ENCODE measurements at regions not wholly inside any gene's neighbourhood (a gene's known extent, or its start where the extent isn't known, plus 50 kb on each side); places are given as distances from the start of the nearest gene placed in this dataset.

- no peak overlapping the region for H3K4me3 Mint-ChIP-seq (ENCODE audit: low read depth, unreplicated experiment)
- peaks cover 3% of the 10 kb centered on the region for H3K9me3 Mint-ChIP-seq (ENCODE audit: low read depth, unreplicated experiment)
- H3K27ac Mint-ChIP-seq (ENCODE audit: unreplicated experiment): no peak overlapping the region
- no peak for DNase-seq
- BruUV-seq (replicated peaks): no TSS peak
- H3K4me1 Mint-ChIP-seq (ENCODE audit: low read depth, unreplicated experiment): no peaks in the 10 kb centered on the region
- no peaks in the 10 kb centered on the region for H3K36me3 Mint-ChIP-seq (ENCODE audit: insufficient read depth, unreplicated experiment)
- intact Hi-C loops (cut with micrococcal nuclease; ENCODE audit: unreplicated experiment): no loop called here
- H3K27me3 Mint-ChIP-seq (ENCODE audit: unreplicated experiment): peaks cover 40% of the 10 kb centered on the region
- CTCF ChIA-PET: no interaction called here
- TF ChIP-seq CTCF (IDR thresholded peaks at IDR 0.05; ENCODE audit: unreplicated experiment): no peak
These were observed 257.6 kb downstream of the GPAT3 start for GRCh38 chr4:83793481-83793880.

- BruUV-seq (replicated peaks): no TSS peak
- intact Hi-C loops (cut with micrococcal nuclease; ENCODE audit: unreplicated experiment): no loop called here
- no peaks in the 10 kb centered on the region for H3K9me3 Mint-ChIP-seq (ENCODE audit: low read depth, unreplicated experiment)
- H3K4me3 Mint-ChIP-seq (ENCODE audit: low read depth, unreplicated experiment): no peak overlapping the region
- TF ChIP-seq CTCF (IDR thresholded peaks at IDR 0.05; ENCODE audit: unreplicated experiment): no peak
- no peaks in the 10 kb centered on the region for H3K4me1 Mint-ChIP-seq (ENCODE audit: low read depth, unreplicated experiment)
- H3K36me3 Mint-ChIP-seq (ENCODE audit: insufficient read depth, unreplicated experiment): no peaks in the 10 kb centered on the region
- CTCF ChIA-PET: no interaction called here
- H3K27ac Mint-ChIP-seq (ENCODE audit: unreplicated experiment): no peak overlapping the region
- DNase-seq: no peak
- H3K27me3 Mint-ChIP-seq (ENCODE audit: unreplicated experiment): peaks cover 17% of the 10 kb centered on the region
These were observed 250.0 kb downstream of the GPAT3 start for GRCh38 chr4:83785891-83786290.

GRCh38 chr4:83783215-83783614, 247.3 kb downstream of the GPAT3 start:
- H3K27ac Mint-ChIP-seq (ENCODE audit: unreplicated experiment): no peak overlapping the region
- no peaks in the 10 kb centered on the region for H3K36me3 Mint-ChIP-seq (ENCODE audit: insufficient read depth, unreplicated experiment)
- CTCF ChIA-PET: no interaction called here
- no peaks in the 10 kb centered on the region for H3K4me1 Mint-ChIP-seq (ENCODE audit: low read depth, unreplicated experiment)
- no peaks in the 10 kb centered on the region for H3K9me3 Mint-ChIP-seq (ENCODE audit: low read depth, unreplicated experiment)
- H3K27me3 Mint-ChIP-seq (ENCODE audit: unreplicated experiment): peaks cover 13% of the 10 kb centered on the region
- intact Hi-C loops (cut with micrococcal nuclease; ENCODE audit: unreplicated experiment): no loop called here
- no peak overlapping the region for H3K4me3 Mint-ChIP-seq (ENCODE audit: low read depth, unreplicated experiment)
- DNase-seq: no peak
- no peak for TF ChIP-seq CTCF (IDR thresholded peaks at IDR 0.05; ENCODE audit: unreplicated experiment)
- BruUV-seq (replicated peaks): no TSS peak

- no TSS peak for BruUV-seq (replicated peaks)
- Mint-ChIP-seq H3K27ac (ENCODE audit: unreplicated experiment) (no peak overlapping the region), H3K9me3 (ENCODE audit: low read depth, unreplicated experiment) (no peaks in the 10 kb centered on the region), H3K36me3 (ENCODE audit: insufficient read depth, unreplicated experiment) (no peaks in the 10 kb centered on the region), H3K4me1 (ENCODE audit: low read depth, unreplicated experiment) (no peaks in the 10 kb centered on the region), H3K27me3 (ENCODE audit: unreplicated experiment) (peaks cover 7% of the 10 kb centered on the region), H3K4me3 (ENCODE audit: low read depth, unreplicated experiment) (no peak overlapping the region)
- intact Hi-C loops (cut with micrococcal nuclease; ENCODE audit: unreplicated experiment): no loop called here
- CTCF ChIA-PET: no interaction called here
- no peak for TF ChIP-seq CTCF (IDR thresholded peaks at IDR 0.05; ENCODE audit: unreplicated experiment)
- DNase-seq: no peak
These were observed 246.7 kb downstream of the GPAT3 start for GRCh38 chr4:83782591-83782990.

GRCh38 chr4:83781434-83781833, 245.5 kb downstream of the GPAT3 start:
- H3K4me3 Mint-ChIP-seq (ENCODE audit: low read depth, unreplicated experiment): no peak overlapping the region
- no peak for TF ChIP-seq CTCF (IDR thresholded peaks at IDR 0.05; ENCODE audit: unreplicated experiment)
- H3K27me3 Mint-ChIP-seq (ENCODE audit: unreplicated experiment): no peaks in the 10 kb centered on the region
- H3K27ac Mint-ChIP-seq (ENCODE audit: unreplicated experiment): no peak overlapping the region
- H3K36me3 Mint-ChIP-seq (ENCODE audit: insufficient read depth, unreplicated experiment): no peaks in the 10 kb centered on the region
- H3K4me1 Mint-ChIP-seq (ENCODE audit: low read depth, unreplicated experiment): no peaks in the 10 kb centered on the region
- no peak for DNase-seq
- CTCF ChIA-PET: no interaction called here
- intact Hi-C loops (cut with micrococcal nuclease; ENCODE audit: unreplicated experiment): no loop called here
- no peaks in the 10 kb centered on the region for H3K9me3 Mint-ChIP-seq (ENCODE audit: low read depth, unreplicated experiment)
- no TSS peak for BruUV-seq (replicated peaks)
